Panc1 (cell line): ENCODE measurements at regions not wholly inside any gene's neighbourhood (a gene's known extent, or its start where the extent isn't known, plus 50 kb on each side); places are given as distances from the start of the nearest gene placed in this dataset.

Source experiments
- ATAC-seq: fragments of 200-7000 bp; cut with Tn5 transposase; 2 replicates; pipeline ENCODE4 v1.9.1; 2020; ENCODE audit warnings: mild to moderate bottlenecking, moderate library complexity
- BruUV-seq: library from RNA; stranded (reverse); fragments of 400-500 nt; replicated peaks from 2 replicates; lab custom pipeline; 2021; lab: Mats Ljungman, UMichigan
- CTCF ChIA-PET: fragments of 300-600 bp; sonication (Branson Sonifier 250); formaldehyde crosslinking; loops from one replicate; lab custom pipeline; 2022; ENCODE audit warnings: antibody characterized with exemption; lab: Charles Lee
- POLR2A ChIA-PET: fragments of 300-600 bp; sonication (Branson Sonifier 250); formaldehyde crosslinking; loops from one replicate; lab custom pipeline; 2022; ENCODE audit warnings: antibody characterized with exemption; lab: Charles Lee
- DNase-seq: peaks from one replicate; pipeline ENCODE4 v3.0.0-alpha.2; 2010; ENCODE audit warnings: low read depth, low spot score
- H3K27ac ChIP-seq: 2 replicates; pipeline ENCODE4 v1.5.1; 2011; ENCODE audit warnings: mild to moderate bottlenecking, low read length, inconsistent platforms
- H3K27me3 ChIP-seq: fragments of 200-500 bp; sonication (Bioruptor generic); 2 replicates; pipeline ENCODE4 v1.6.0; 2014; ENCODE audit warnings: low read length, inconsistent platforms; ENCODE audit not compliant: control insufficient read depth, insufficient read depth
- H3K36me3 ChIP-seq: fragments of 200-500 bp; sonication (Bioruptor generic); 2 replicates; pipeline ENCODE4 v1.5.1; 2014; ENCODE audit warnings: inconsistent platforms, mild to moderate bottlenecking, low read length, moderate library complexity; ENCODE audit not compliant: control insufficient read depth, insufficient read depth
- H3K4me1 ChIP-seq: 2 replicates; pipeline ENCODE4 v1.5.1; 2011; ENCODE audit warnings: inconsistent platforms, mild to moderate bottlenecking, low read length, moderate library complexity; ENCODE audit not compliant: control insufficient read depth, insufficient read depth
- H3K4me3 ChIP-seq, 2 experiments: 2 replicates each; pipeline ENCODE4 v1.5.1; 2011 to 2012; ENCODE audit warnings: low read depth in 2 of 2, low read length in 2 of 2, mild to moderate bottlenecking in 2 of 2, inconsistent platforms in 1 of 2, moderate library complexity in 1 of 2
- H3K9me3 ChIP-seq: fragments of 200-500 bp; sonication (Bioruptor generic); 2 replicates; pipeline ENCODE4 v1.5.1; 2014; ENCODE audit warnings: low read depth, mild to moderate bottlenecking, inconsistent platforms, low read length, moderate library complexity; ENCODE audit not compliant: control insufficient read depth, insufficient read depth
- CTCF ChIP-seq: fragments of 450-650 bp; IDR thresholded peaks from 2 replicates; pipeline ENCODE4 v1.5.1; 2017; ENCODE audit warnings: mild to moderate bottlenecking
- POLR2AphosphoS5 ChIP-seq: IDR thresholded peaks from 2 replicates; pipeline ENCODE4 v1.6.1; 2012; ENCODE audit warnings: mild to moderate bottlenecking, low read depth, low read length, moderate library complexity
- REST ChIP-seq, 2 experiments: IDR thresholded peaks; 2 replicates each; pipeline ENCODE4 v1.6.1; 2011 to 2012; ENCODE audit warnings: low read depth in 2 of 2, control low read depth in 1 of 2, low read length in 1 of 2, mild to moderate bottlenecking in 1 of 2, moderate library complexity in 1 of 2; ENCODE audit not compliant: insufficient read depth in 1 of 2
- SIN3A ChIP-seq: IDR thresholded peaks from 2 replicates; pipeline ENCODE4 v1.6.1; 2012; ENCODE audit warnings: low read depth, mild to moderate bottlenecking, low read length, moderate library complexity, borderline replicate concordance; ENCODE audit not compliant: insufficient read depth
- TCF7L2 ChIP-seq: IDR thresholded peaks from 2 replicates; pipeline ENCODE4 v1.6.1; 2011; ENCODE audit warnings: mild to moderate bottlenecking, low read depth, low read length, inconsistent platforms
- in situ Hi-C: cut with HindIII; loops from 2 replicates; pipeline ENCODE4 v1.10.0; 2016; ENCODE audit warnings: low sequenced_read_pairs, low pct_unique_long_range_greater_than_20kb
- intact Hi-C: fragments of 100-400 bp; cut with micrococcal nuclease; formaldehyde crosslinking; loops from one replicate; pipeline ENCODE4 v1.10.0; 2022; ENCODE audit not compliant: unreplicated experiment

- BruUV-seq = no TSS peak
- ATAC-seq (no peak), DNase-seq (no peak)
- in situ Hi-C loops (no loop called here), intact Hi-C loops (no loop called here)
- no peak overlapping the region for H3K4me3 ChIP-seq
- no peak for TF ChIP-seq SIN3A
- no peak for TF ChIP-seq REST (IDR thresholded peaks at IDR 0.05; ENCODE audit: insufficient read depth in 1 of 2, low read depth in 2 of 2, low read length in 1 of 2)
- TF ChIP-seq CTCF = no peak
- TF ChIP-seq POLR2AphosphoS5 = no peak
- no peak for TF ChIP-seq TCF7L2
- ChIA-PET CTCF (no interaction called here), POLR2A (no interaction called here)
- H3K27ac ChIP-seq = no peak overlapping the region
- no peaks in the 10 kb centered on the region for H3K36me3 ChIP-seq
- no peaks in the 10 kb centered on the region for H3K27me3 ChIP-seq
- no peaks in the 10 kb centered on the region for H3K9me3 ChIP-seq
- no peaks in the 10 kb centered on the region for H3K4me1 ChIP-seq
These were observed 250.2 kb upstream of the MEX3C start for GRCh38 chr18:51447351-51448342.

GRCh38 chr18:51448949-51449348 is 251.5 kb upstream of the MEX3C start:
- DNase-seq (no peak), ATAC-seq (no peak)
- H3K36me3 ChIP-seq = no peaks in the 10 kb centered on the region
- in situ Hi-C loops = no loop called here
- no TSS peak for BruUV-seq
- H3K4me3 ChIP-seq = no peak overlapping the region
- TF ChIP-seq CTCF (no peak), POLR2AphosphoS5 (no peak), SIN3A (no peak), TCF7L2 (no peak), REST (IDR thresholded peaks at IDR 0.05; ENCODE audit: insufficient read depth in 1 of 2, low read depth in 2 of 2, low read length in 1 of 2) (no peak)
- H3K27ac ChIP-seq = no peak overlapping the region
- POLR2A ChIA-PET = no interaction called here
- H3K4me1 ChIP-seq = no peaks in the 10 kb centered on the region
- no peaks in the 10 kb centered on the region for H3K27me3 ChIP-seq
- intact Hi-C loops = no loop called here
- no peaks in the 10 kb centered on the region for H3K9me3 ChIP-seq
- CTCF ChIA-PET = no interaction called here
